IMR-90 (cell line): ENCODE measurements at regions not wholly inside any gene's neighbourhood (a gene's known extent, or its start where the extent isn't known, plus 50 kb on each side); places are given as distances from the start of the nearest gene placed in this dataset.

ENCODE experiments used
- ATAC-seq: fragments of 200-7000 bp; cut with Tn5 transposase; 2 replicates; pipeline ENCODE4 v1.9.1; 2020; ENCODE audit warnings: low read depth, mild to moderate bottlenecking, moderate library complexity
- BruUV-seq: library from RNA; stranded (reverse); fragments of 400-500 nt; replicated peaks from 2 replicates; lab custom pipeline; 2021; lab: Mats Ljungman, UMichigan
- CTCF ChIA-PET: fragments of 300-600 bp; formaldehyde crosslinking; extraction: SDS; loops from one replicate; lab custom pipeline; 2021; ENCODE audit warnings: antibody characterized with exemption; lab: Yijun Ruan, JAX
- POLR2A ChIA-PET: fragments of 300-600 bp; sonication (Branson Sonifier 250); formaldehyde crosslinking; loops from one replicate; lab custom pipeline; 2022; ENCODE audit warnings: antibody characterized with exemption; ENCODE audit not compliant: unreplicated experiment; lab: Charles Lee
- DNase-seq: peaks from one replicate; pipeline ENCODE4 v3.0.0; 2013
- H2AFZ ChIP-seq: replicated peaks from 2 replicates; pipeline ENCODE3; 2013; ENCODE audit warnings: low read length, mild to moderate bottlenecking; ENCODE audit not compliant: poor library complexity
- H2AK5ac ChIP-seq: 2 replicates; pipeline ENCODE4 v1.6.1; 2013; ENCODE audit warnings: low read depth, low read length, inconsistent platforms
- H2AK9ac ChIP-seq: replicated peaks from 2 replicates; pipeline ENCODE3; 2013; ENCODE audit warnings: mild to moderate bottlenecking, low read depth, low read length, moderate library complexity; ENCODE audit not compliant: poor library complexity
- H2BK120ac ChIP-seq: 2 replicates; pipeline ENCODE4 v1.6.1; 2013; ENCODE audit warnings: low read depth, low read length, inconsistent platforms
- H2BK15ac ChIP-seq: 3 replicates; pipeline ENCODE4 v1.6.1; 2013; ENCODE audit warnings: low read depth, low read length, inconsistent platforms
- H2BK20ac ChIP-seq: 2 replicates; pipeline ENCODE4 v1.6.1; 2013; ENCODE audit warnings: low read depth, mild to moderate bottlenecking, inconsistent platforms, low read length, moderate library complexity
- H2BK5ac ChIP-seq: 2 replicates; pipeline ENCODE4 v1.6.1; 2013; ENCODE audit warnings: mild to moderate bottlenecking, low read depth, low read length, inconsistent platforms; ENCODE audit not compliant: poor library complexity, severe bottlenecking
- H3K14ac ChIP-seq: replicated peaks from 2 replicates; pipeline ENCODE4 v1.6.1; 2013; ENCODE audit warnings: low read depth, low read length, inconsistent platforms
- H3K18ac ChIP-seq: 2 replicates; pipeline ENCODE4 v1.6.1; 2013; ENCODE audit warnings: low read depth, low read length, control low read depth
- H3K23ac ChIP-seq: 2 replicates; pipeline ENCODE4 v1.6.1; 2013; ENCODE audit warnings: low read depth, low read length, inconsistent platforms
- H3K27ac ChIP-seq: 2 replicates; pipeline ENCODE4 v1.5.1; 2013; ENCODE audit warnings: mild to moderate bottlenecking, control low read depth, low read length; ENCODE audit not compliant: insufficient read depth
- H3K27me3 ChIP-seq: 2 replicates; pipeline ENCODE4 v1.6.1; 2013; ENCODE audit warnings: low read length; ENCODE audit not compliant: control insufficient read depth, insufficient read depth
- H3K36me3 ChIP-seq: 2 replicates; pipeline ENCODE4 v1.6.1; 2013; ENCODE audit warnings: low read length, mixed read lengths; ENCODE audit not compliant: control insufficient read depth, insufficient read depth
- H3K4ac ChIP-seq: 2 replicates; pipeline ENCODE4 v1.6.1; 2013; ENCODE audit warnings: low read depth, low read length, inconsistent platforms
- H3K4me1 ChIP-seq: 2 replicates; pipeline ENCODE4 v1.6.1; 2013; ENCODE audit warnings: low read length, mixed read lengths; ENCODE audit not compliant: control insufficient read depth, insufficient read depth
- H3K4me2 ChIP-seq: 2 replicates; pipeline ENCODE4 v1.6.1; 2013; ENCODE audit warnings: low read depth, mild to moderate bottlenecking, control low read depth, low read length, moderate library complexity
- H3K4me3 ChIP-seq: 2 replicates; pipeline ENCODE4 v1.5.1; 2013; ENCODE audit warnings: low read depth, mild to moderate bottlenecking, control low read depth, low read length, moderate library complexity; ENCODE audit not compliant: insufficient read depth
- H3K56ac ChIP-seq: 2 replicates; pipeline ENCODE4 v1.6.1; 2013; ENCODE audit warnings: low read length, inconsistent platforms; ENCODE audit not compliant: insufficient read depth; ENCODE audit errors: extremely low read depth
- H3K79me1 ChIP-seq, 2 experiments: 2 replicates each; pipeline ENCODE4 v1.6.1; 2013; ENCODE audit warnings: low read length in 2 of 2, inconsistent platforms in 1 of 2, low read depth in 1 of 2
- H3K9ac ChIP-seq: 2 replicates; pipeline ENCODE4 v1.6.1; 2013; ENCODE audit warnings: low read depth, low read length, control low read depth
- H3K9me1 ChIP-seq: 2 replicates; pipeline ENCODE4 v1.6.1; 2013; ENCODE audit warnings: low read length, inconsistent platforms; ENCODE audit not compliant: insufficient read depth
- H3K9me3 ChIP-seq: 2 replicates; pipeline ENCODE4 v1.6.1; 2013; ENCODE audit warnings: low read length; ENCODE audit not compliant: control insufficient read depth, insufficient read depth
- H4K20me1 ChIP-seq: 2 replicates; pipeline ENCODE4 v1.6.1; 2013; ENCODE audit warnings: low read length, inconsistent platforms; ENCODE audit not compliant: insufficient read depth
- H4K5ac ChIP-seq: 2 replicates; pipeline ENCODE4 v1.6.1; 2013; ENCODE audit warnings: mild to moderate bottlenecking, low read depth, low read length, control low read depth
- H4K8ac ChIP-seq, 2 experiments: 2 replicates each; pipeline ENCODE4 v1.6.1; 2013; ENCODE audit warnings: low read depth in 2 of 2, low read length in 2 of 2, control low read depth in 1 of 2, inconsistent platforms in 1 of 2
- H4K91ac ChIP-seq: 2 replicates; pipeline ENCODE4 v1.6.1; 2013; ENCODE audit warnings: low read depth, low read length, inconsistent platforms; ENCODE audit not compliant: insufficient read depth
- BHLHE40 ChIP-seq: fragments of 150-350 bp; IDR thresholded peaks from 2 replicates; pipeline ENCODE4 v1.6.1; 2016; ENCODE audit warnings: mild to moderate bottlenecking, low read depth, low read length
- CEBPB ChIP-seq: IDR thresholded peaks from 2 replicates; pipeline ENCODE4 v1.6.1; 2012; ENCODE audit warnings: low read depth, low read length, improper control_type of control experiment
- CHD1 ChIP-seq: IDR thresholded peaks from 2 replicates; pipeline ENCODE4 v1.6.1; 2012; ENCODE audit warnings: low read depth, low read length, improper control_type of control experiment
- CTCF ChIP-seq: conservative IDR thresholded peaks from 2 replicates; pipeline ENCODE4 v1.5.1; 2012; ENCODE audit warnings: mild to moderate bottlenecking, low read depth, low read length, improper control_type of control experiment
- ELK1 ChIP-seq: fragments of 150-350 bp; IDR thresholded peaks from 2 replicates; pipeline ENCODE4 v1.6.1; 2016; ENCODE audit warnings: low read depth, mild to moderate bottlenecking, low read length, moderate library complexity, borderline replicate concordance
- FOS ChIP-seq: fragments of 150-350 bp; IDR thresholded peaks from 2 replicates; pipeline ENCODE4 v1.6.1; 2016; ENCODE audit warnings: low read depth, low read length
- MAFK ChIP-seq: IDR thresholded peaks from 2 replicates; pipeline ENCODE4 v1.6.1; 2012; ENCODE audit warnings: low read depth, low read length, improper control_type of control experiment
- MAZ ChIP-seq: IDR thresholded peaks from 2 replicates; pipeline ENCODE4 v1.6.1; 2012; ENCODE audit warnings: low read depth, mild to moderate bottlenecking, low read length, improper control_type of control experiment, moderate library complexity, borderline replicate concordance
- MXI1 ChIP-seq: IDR thresholded peaks from 2 replicates; pipeline ENCODE4 v1.6.1; 2012; ENCODE audit warnings: low read depth, mild to moderate bottlenecking, low read length, moderate library complexity, borderline replicate concordance
- NFE2L2 ChIP-seq: fragments of 150-350 bp; IDR thresholded peaks from 2 replicates; pipeline ENCODE4 v1.6.1; 2016; ENCODE audit warnings: low read depth, mild to moderate bottlenecking, low read length
- POLR2A ChIP-seq: IDR thresholded peaks from 2 replicates; pipeline ENCODE4 v1.6.1; 2012; ENCODE audit warnings: mild to moderate bottlenecking, low read depth, low read length
- RAD21 ChIP-seq: IDR thresholded peaks from 2 replicates; pipeline ENCODE4 v1.6.1; 2012; ENCODE audit warnings: low read length, improper control_type of control experiment
- RCOR1 ChIP-seq: IDR thresholded peaks from 2 replicates; pipeline ENCODE4 v1.6.1; 2012; ENCODE audit warnings: mild to moderate bottlenecking, low read length, improper control_type of control experiment; ENCODE audit not compliant: insufficient replicate concordance
- RFX5 ChIP-seq: IDR thresholded peaks from 2 replicates; pipeline ENCODE4 v1.8.0; 2012; ENCODE audit warnings: low read depth, mild to moderate bottlenecking, low read length, moderate library complexity
- SMC3 ChIP-seq: fragments of 150-350 bp; IDR thresholded peaks from 2 replicates; pipeline ENCODE4 v1.6.1; 2016; ENCODE audit warnings: low read depth, mild to moderate bottlenecking, antibody characterized with exemption, low read length, moderate library complexity
- USF2 ChIP-seq: fragments of 150-350 bp; IDR thresholded peaks from 2 replicates; pipeline ENCODE4 v1.6.1; 2017; ENCODE audit warnings: mild to moderate bottlenecking, antibody characterized with exemption, low read length, low read depth
- WGBS, 2 experiments: methylation state at CpG; one replicate each; pipeline versions ENCODE4 v1.1.5 to v1.1.7; 2013; ENCODE audit warnings: missing lambda C conversion rate in 2 of 2; ENCODE audit not compliant: insufficient read length in 1 of 2; ENCODE audit errors: extremely low coverage in 2 of 2; 5-methylcytosine and 5-hydroxymethylcytosine counted together
- dilution Hi-C: fragments of 300-500 bp; cut with HindIII; formaldehyde crosslinking; loops from one replicate; pipeline ENCODE4 v1.14.3; 2018; ENCODE audit warnings: low sequenced_read_pairs; ENCODE audit not compliant: unreplicated experiment
- in situ Hi-C: fragments of 300-500 bp; cut with MboI; formaldehyde crosslinking; loops from 3 replicates; pipeline ENCODE4 v1.14.3; 2019; ENCODE audit warnings: low sequenced_read_pairs, inconsistent platforms, mixed read lengths
- intact Hi-C: fragments of 100-400 bp; cut with micrococcal nuclease; formaldehyde crosslinking; loops from 2 replicates; pipeline ENCODE4 v1.10.0; 2022

- no peak overlapping the region for H2BK20ac ChIP-seq
- H2AK9ac ChIP-seq = no peak overlapping the region
- dilution Hi-C loops = no loop called here
- no peak overlapping the region for H3K4ac ChIP-seq
- H2AK5ac ChIP-seq = no peak overlapping the region
- H3K79me1 ChIP-seq = no peaks in the 10 kb centered on the region
- H3K4me3 ChIP-seq = no peak overlapping the region
- H3K56ac ChIP-seq = no peak overlapping the region
- no peaks in the 10 kb centered on the region for H4K20me1 ChIP-seq
- in situ Hi-C loops = no loop called here
- no peak overlapping the region for H3K14ac ChIP-seq
- no peak overlapping the region for H4K5ac ChIP-seq
- ChIA-PET CTCF (no interaction called here), POLR2A (no interaction called here)
- no peak overlapping the region for H3K9ac ChIP-seq
- H2BK15ac ChIP-seq = no peak overlapping the region
- no peak overlapping the region for H3K23ac ChIP-seq
- intact Hi-C loops = no loop called here
- H2BK5ac ChIP-seq = no peak overlapping the region
- no peak overlapping the region for H4K8ac ChIP-seq
- no peak overlapping the region for H3K18ac ChIP-seq
- TF ChIP-seq RAD21 (no peak), POLR2A (no peak), RCOR1 (no peak), RFX5 (no peak), MXI1 (no peak), CTCF (no peak), FOS (no peak), NFE2L2 (no peak), CEBPB (no peak), BHLHE40 (no peak), MAZ (no peak), CHD1 (no peak), MAFK (no peak), SMC3 (no peak), ELK1 (no peak), USF2 (no peak)
- WGBS, 2 experiments = no CpG with 5 or more reads among the region's 1 CpG
- no peak overlapping the region for H3K27ac ChIP-seq
- peaks cover 7% of the 10 kb centered on the region for H3K9me3 ChIP-seq
- no peaks in the 10 kb centered on the region for H3K27me3 ChIP-seq
- no peaks in the 10 kb centered on the region for H3K4me1 ChIP-seq
- no peak overlapping the region for H2AFZ ChIP-seq
- H2BK120ac ChIP-seq = no peak overlapping the region
- ATAC-seq (no peak), DNase-seq (no peak)
- no peaks in the 10 kb centered on the region for H3K36me3 ChIP-seq
- H3K4me2 ChIP-seq = no peak overlapping the region
- H4K91ac ChIP-seq = no peak overlapping the region
- H3K9me1 ChIP-seq = no peaks in the 10 kb centered on the region
- BruUV-seq = no TSS peak
Observed at GRCh38 chr16:77090062-77090461, 100.9 kb upstream of the MON1B start.
